Epidermal melanocyte (primary cell): ENCODE measurements at regions not wholly inside any gene's neighbourhood (a gene's known extent, or its start where the extent isn't known, plus 50 kb on each side); places are given as distances from the start of the nearest gene placed in this dataset.

Source experiments
- DNase-seq: peaks from one replicate; pipeline ENCODE4 v3.0.0; 2011; ENCODE audit warnings: low spot score; ENCODE audit not compliant: insufficient read length

DNA sequence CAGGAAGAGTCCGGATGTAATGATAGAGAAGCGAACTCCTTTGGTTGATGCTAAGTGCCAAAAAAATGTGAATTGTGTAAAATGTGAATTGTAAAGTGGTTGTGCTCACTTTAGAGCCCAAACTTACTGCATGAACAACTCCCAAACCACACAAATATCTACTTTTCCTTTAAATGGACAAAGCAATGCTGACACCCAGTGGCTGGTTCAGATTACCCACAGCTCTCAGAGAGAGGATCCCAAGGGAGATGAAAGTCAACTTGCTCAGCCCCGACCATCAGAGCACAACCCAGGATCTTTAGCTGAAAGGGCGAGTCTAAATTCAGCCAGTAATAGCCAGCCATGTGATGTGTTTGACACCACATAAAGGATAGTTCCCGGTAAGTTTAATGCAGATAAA lies 133.7 kb downstream of the NMUR2 start:
- no peak for DNase-seq

- DNase-seq = no peak
Observed at GRCh38 chr5:152270096-152270495, 135.0 kb downstream of the NMUR2 start.

- no peak for DNase-seq
Observed at GRCh38 chr5:152269533-152269932, 135.5 kb downstream of the NMUR2 start.

GRCh38 chr5:152264645-152265254 lies 140.3 kb downstream of the NMUR2 start:
- no peak for DNase-seq

- no peak for DNase-seq
Observed at GRCh38 chr5:152262667-152263066, 142.4 kb downstream of the NMUR2 start.

DNA sequence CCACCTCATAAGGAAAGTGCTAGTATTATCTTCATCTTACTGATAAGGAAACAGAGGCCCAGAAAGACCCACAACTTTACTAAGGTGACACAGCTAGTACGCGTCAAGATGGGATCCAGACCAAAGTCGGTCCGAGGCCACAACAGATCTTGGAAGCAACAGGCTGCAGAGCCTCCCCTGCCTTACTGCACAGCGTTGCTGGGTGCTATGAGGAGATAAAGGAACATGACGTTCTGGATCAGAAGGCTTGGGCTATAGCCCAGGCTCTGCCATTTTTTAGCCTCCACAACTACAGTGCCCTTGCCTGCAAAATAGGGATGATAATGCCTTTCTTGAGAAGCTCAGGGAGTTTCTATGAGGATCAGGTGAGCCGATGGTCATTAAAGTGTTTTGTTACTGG lies 144.1 kb downstream of the NMUR2 start:
- no peak for DNase-seq

DNA sequence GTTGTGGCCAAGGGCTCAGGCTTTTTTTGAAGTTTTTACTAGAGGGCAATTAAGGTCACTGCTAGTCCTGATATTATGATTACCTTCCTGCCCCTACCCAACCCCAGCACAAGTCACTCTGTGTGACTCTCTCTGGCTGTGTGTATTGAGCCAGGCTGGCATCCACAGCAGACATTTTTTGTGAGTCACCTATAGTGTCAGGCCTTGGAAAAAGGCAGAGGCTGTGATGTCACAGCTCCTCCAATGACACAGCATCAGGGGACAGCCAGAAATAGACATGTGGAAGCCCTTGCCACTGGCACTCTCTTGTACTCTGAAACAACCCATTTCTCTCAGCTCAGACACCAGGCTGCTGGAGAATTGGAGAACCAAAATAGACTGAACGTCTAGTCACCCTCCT lies 145.4 kb downstream of the NMUR2 start:
- DNase-seq = no peak

GRCh38 chr5:152256580-152256979 lies 148.5 kb downstream of the NMUR2 start:
- DNase-seq = no peak

DNA sequence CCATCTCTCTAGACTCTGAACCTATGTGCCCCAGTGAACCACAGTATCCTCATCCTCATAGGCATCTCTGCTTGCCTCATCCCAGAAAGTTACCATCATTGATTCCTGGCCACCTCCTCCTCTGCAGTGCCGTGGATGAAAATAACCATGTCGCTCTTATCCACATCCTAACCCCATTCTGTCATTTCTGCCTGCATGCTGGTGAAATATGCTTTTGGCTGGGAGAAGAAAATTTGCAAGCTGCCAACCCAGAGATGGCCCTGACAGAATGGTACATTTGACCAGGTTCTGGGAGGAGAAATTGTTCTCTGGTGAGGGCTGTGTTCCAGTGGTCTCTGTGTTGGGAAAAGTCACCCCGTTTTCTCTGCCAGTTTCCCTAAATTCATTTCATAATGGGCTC lies 149.7 kb downstream of the NMUR2 start:
- DNase-seq = no peak

DNA sequence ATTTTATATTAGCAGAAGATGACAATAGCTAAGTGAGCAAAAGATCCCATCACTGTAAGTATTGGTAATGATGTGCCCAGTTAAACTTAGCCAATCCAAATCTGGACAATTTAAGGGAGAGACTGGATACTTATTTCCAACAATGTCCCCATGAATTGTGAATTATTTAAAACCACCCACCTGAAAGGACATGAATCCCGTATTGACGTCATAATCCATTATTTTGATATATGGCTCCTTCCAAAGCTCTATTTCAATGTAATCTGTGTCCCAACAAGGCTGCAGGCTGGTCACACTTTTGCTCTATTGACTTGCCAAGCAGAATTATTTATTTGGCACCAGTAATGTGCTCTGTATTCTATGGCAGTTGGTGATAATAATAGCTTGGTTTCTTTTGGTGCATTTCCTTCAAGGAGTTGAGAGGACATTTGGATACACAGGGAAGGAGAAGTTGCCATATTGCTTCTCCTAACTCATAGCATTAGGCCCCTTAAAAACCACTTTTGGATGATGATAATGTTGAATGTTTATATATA lies 157.2 kb downstream of the NMUR2 start:
- DNase-seq = no peak

- no peak for DNase-seq
Observed at GRCh38 chr5:152246401-152246800, 158.7 kb downstream of the NMUR2 start.

GRCh38 chr5:152237531-152237930 lies 167.5 kb downstream of the NMUR2 start:
- DNase-seq = no peak

GRCh38 chr5:152226191-152226590 lies 178.9 kb downstream of the NMUR2 start:
- DNase-seq = no peak

DNA sequence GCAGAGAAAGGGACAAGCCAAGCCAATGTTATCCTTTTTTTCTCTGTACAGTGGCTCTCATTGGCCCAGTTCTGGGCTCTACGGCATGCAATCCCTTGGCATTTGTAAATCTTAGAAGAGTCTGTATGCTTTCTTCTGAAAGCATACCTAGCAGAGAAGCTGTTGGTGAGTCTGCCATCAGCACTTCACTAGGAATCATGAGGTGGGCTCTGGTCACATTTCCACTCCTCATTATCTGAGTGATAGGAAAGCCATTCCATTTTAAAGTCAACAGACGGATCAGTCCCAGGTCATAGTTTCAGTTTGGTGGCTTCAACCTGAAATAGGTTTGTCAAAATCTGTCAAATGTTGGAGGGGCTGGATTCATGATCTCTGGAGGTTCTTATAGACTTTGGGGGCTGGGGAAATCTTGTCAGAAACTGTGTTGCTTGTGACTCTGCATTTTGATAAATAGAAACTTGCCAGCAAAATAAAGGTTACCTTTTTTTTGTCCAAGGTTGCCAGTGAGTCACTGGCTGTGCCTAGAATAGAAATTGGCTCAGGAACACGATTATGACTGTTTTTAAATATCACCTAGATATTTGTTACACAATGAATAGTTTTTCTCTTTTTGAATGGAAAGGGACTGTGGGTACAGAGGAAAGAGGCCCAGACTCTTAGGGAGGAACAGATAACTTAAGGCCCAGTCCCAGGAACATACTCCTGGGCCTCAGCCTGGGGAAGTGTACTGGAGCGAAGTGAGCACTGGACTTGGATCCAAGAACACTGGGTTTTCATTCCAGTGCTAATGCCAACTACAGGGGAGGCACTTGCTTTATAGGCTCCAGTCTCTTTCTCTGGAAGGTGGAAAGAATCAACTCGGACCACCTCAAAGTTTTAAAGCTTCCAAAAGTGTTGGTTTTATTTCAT lies 183.1 kb downstream of the NMUR2 start:
- DNase-seq = no peak

DNA sequence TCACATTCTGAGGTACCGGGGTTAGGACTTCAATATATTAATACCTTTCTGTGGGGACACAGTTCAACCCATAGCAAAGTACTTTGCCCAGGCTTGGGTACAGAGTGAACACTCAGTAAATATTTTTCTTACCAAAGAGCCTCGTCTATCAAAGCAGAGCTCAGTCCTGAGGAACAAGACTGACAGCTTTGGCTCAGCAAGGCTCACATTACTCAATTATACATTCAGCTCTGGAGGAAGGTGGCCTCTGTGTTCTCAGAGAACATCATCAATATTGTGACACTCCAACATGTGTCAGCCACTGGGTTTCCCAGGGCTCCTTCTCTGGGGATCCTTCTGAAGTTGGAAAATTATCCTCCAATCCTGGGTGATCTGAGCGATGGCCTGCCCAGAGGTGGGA lies 186.4 kb downstream of the NMUR2 start:
- DNase-seq = no peak

- DNase-seq = no peak
Observed at GRCh38 chr5:152205804-152206203, 199.3 kb downstream of the NMUR2 start.

DNA sequence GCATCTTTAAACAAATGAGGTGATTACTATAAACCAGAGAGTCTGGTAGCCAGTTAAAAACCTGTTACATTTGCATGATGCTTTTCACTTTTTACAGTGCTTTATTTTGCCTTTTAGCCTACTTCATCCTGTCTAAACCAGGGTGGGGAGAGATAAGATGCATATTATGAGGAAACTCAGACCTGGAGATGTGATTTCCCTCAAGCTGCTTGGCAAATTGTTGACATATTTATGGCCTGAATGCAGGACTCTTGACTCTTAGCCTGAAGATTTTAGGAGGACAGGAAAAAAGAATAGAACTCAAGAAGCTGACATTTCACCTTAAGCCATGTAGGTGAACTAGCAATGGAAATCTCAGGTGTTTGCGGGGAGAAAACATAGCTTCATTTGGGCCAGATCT lies 202.8 kb downstream of the NMUR2 start:
- no peak for DNase-seq

- no peak for DNase-seq
Observed at GRCh38 chr5:152193391-152194107, 211.5 kb downstream of the NMUR2 start.

DNA sequence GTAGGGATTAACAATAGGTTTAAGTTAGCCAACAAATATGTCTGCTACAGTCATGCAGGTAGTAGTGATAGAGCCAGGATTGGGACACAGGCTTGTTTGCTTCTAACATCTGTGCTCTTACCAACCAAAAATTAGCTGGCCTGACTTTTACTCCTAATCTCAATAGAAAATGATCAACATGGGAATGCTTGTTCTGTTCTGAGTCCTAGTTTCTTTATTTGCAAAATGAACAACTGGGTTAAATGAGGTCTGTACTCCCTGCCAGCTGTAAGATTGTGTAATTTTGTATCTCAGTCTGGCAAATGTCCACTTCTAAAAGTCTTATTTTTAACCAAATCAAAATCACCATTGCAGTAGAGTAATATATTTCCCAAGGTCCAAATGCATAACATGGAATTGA lies 216.8 kb downstream of the NMUR2 start:
- DNase-seq = no peak

- DNase-seq = no peak
Observed at GRCh38 chr5:152187668-152188067, 217.4 kb downstream of the NMUR2 start.

DNA sequence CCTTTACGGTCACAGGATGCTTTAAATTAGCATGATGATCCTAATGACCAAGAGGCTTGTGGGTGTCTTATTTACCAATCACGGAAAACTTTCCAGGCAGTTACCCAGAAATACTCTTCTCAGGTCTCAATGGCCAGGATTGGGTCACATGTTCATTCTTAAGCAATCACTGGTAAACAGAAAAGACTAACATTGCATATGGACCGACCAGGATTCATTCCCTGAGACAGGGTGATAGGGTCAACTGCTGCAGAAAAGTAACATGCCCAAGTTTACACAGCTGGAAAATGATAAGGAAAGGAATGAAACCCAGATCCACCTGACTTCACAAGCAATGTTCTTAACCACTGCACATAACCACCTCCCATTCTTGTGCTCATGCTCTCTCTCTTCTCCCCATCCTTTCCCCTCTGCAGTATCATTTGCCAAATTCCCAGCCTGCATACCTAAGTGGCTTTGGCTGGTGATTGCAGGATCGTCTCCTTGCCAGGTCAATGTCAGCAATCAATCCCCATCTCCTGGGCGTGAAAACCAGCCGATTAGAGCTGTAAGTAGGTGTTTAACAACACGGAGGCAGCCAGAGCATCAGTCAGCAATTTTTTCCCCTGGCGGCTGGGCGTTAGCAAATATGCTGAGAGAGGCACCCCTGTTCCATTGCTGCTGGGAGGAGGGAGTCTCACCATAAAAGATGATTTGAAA lies 219.4 kb downstream of the NMUR2 start:
- no peak for DNase-seq
